ENCODE measurements at regions not wholly inside any gene's neighbourhood (a gene's known extent, or its start where the extent isn't known, plus 50 kb on each side); places are given as distances from the start of the nearest gene placed in this dataset.

GRCh38 chr7:84331616-84332015 lies 137.0 kb upstream of the SEMA3A start:
- H3K79me2 ChIP-seq (ENCODE audit: insufficient read depth, low read length): no peaks in the 10 kb centered on the region
- no peak overlapping the region for H3K4me2 ChIP-seq (ENCODE audit: low read length)
- TF ChIP-seq ZFX (IDR thresholded peaks at IDR 0.05): no peak
- TF ChIP-seq POLR2A (IDR thresholded peaks at IDR 0.05; ENCODE audit: borderline replicate concordance, extremely low read depth, insufficient read depth, insufficient read length): no peak
- TF ChIP-seq SRF (IDR thresholded peaks at IDR 0.05; ENCODE audit: low read depth): no peak
- TF ChIP-seq TCF7L2 (IDR thresholded peaks at IDR 0.05; ENCODE audit: borderline replicate concordance, extremely low read depth, insufficient read depth, insufficient read length): no peak
- TF ChIP-seq SIN3A (IDR thresholded peaks at IDR 0.05; ENCODE audit: low read depth): no peak
- no peak for TF ChIP-seq JUND (IDR thresholded peaks at IDR 0.05)
- no peak for TF ChIP-seq SP1 (IDR thresholded peaks at IDR 0.05; ENCODE audit: low read depth)
- H3K36me3 ChIP-seq (ENCODE audit: control insufficient read depth in 1 of 2, insufficient read depth in 2 of 2, low read length in 2 of 2): no peaks in the 10 kb centered on the region
- no peak for ATAC-seq
- H2AFZ ChIP-seq (ENCODE audit: low read depth, low read length, poor library complexity, severe bottlenecking): no peak overlapping the region
- H3K27me3 ChIP-seq (ENCODE audit: insufficient read depth, low read length): no peaks in the 10 kb centered on the region
- H3K9me2 ChIP-seq (ENCODE audit: insufficient read depth): no peaks in the 10 kb centered on the region; the same call in 1 of the 2 replicates
- POLR2A ChIA-PET: no interaction called here
- H3K9me3 ChIP-seq (ENCODE audit: control insufficient read depth in 1 of 2, insufficient read depth in 1 of 2, low read depth in 1 of 2, low read length in 2 of 2): no peaks in the 10 kb centered on the region
- RAD21 ChIA-PET (ENCODE audit: low non-redundant PET in 1 of 2, low total read pairs in 2 of 2, uncharacterized antibody in 2 of 2, unreplicated experiment in 2 of 2): no interaction called here
- no peak overlapping the region for H3K9ac ChIP-seq (ENCODE audit: low read length)
- H3K4me3 ChIP-seq (replicated peaks in 1 of 2; ENCODE audit: low read depth in 1 of 2, low read length in 2 of 2): no peak overlapping the region
- intact Hi-C loops (cut with micrococcal nuclease): no loop called here
- BruUV-seq (replicated peaks): no TSS peak
- no peak overlapping the region for H3K27ac ChIP-seq (ENCODE audit: low read depth, low read length)
- H3K4me1 ChIP-seq (ENCODE audit: control insufficient read depth in 1 of 2, insufficient read depth in 2 of 2, low read length in 2 of 2): no peaks in the 10 kb centered on the region
- no peaks in the 10 kb centered on the region for H4K20me1 ChIP-seq (ENCODE audit: insufficient read depth)
- CTCF ChIA-PET: no interaction called here
- no peak for DNase-seq (ENCODE audit: low read depth, low spot score)

DNA sequence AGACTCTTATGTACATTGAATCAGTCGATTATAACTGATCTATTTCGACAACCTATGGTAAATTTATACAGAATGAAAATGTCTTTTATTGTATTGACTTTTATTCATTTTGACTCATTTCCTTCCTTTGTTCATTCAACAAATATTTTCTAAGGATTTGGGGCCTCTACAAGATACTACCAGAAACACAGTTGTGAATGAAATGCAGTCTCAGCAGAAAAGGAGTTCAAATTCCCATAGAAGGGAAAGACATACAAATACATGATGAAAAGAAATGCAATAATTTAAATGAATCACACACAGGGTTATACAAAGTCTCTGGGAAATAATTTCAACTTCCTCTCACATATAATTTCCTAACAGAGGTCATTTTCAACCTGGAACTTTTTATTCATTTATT lies 134.0 kb upstream of the SEMA3A start:
- POLR2A ChIA-PET: no interaction called here
- Histone ChIP-seq H3K9me3 (ENCODE audit: control insufficient read depth in 1 of 2, insufficient read depth in 1 of 2, low read depth in 1 of 2, low read length in 2 of 2) (no peaks in the 10 kb centered on the region), H3K4me2 (ENCODE audit: low read length) (no peak overlapping the region), H3K36me3 (ENCODE audit: control insufficient read depth in 1 of 2, insufficient read depth in 2 of 2, low read length in 2 of 2) (no peaks in the 10 kb centered on the region), H3K27ac (ENCODE audit: low read depth, low read length) (no peak overlapping the region), H3K27me3 (ENCODE audit: insufficient read depth, low read length) (no peaks in the 10 kb centered on the region), H3K4me3 (replicated peaks in 1 of 2; ENCODE audit: low read depth in 1 of 2, low read length in 2 of 2) (no peak overlapping the region), H3K9me2 (ENCODE audit: insufficient read depth) (no peaks in the 10 kb centered on the region; the same call in 1 of the 2 replicates), H3K79me2 (ENCODE audit: insufficient read depth, low read length) (no peaks in the 10 kb centered on the region), H4K20me1 (ENCODE audit: insufficient read depth) (no peaks in the 10 kb centered on the region), H2AFZ (ENCODE audit: low read depth, low read length, poor library complexity, severe bottlenecking) (no peak overlapping the region), H3K9ac (ENCODE audit: low read length) (no peak overlapping the region), H3K4me1 (ENCODE audit: control insufficient read depth in 1 of 2, insufficient read depth in 2 of 2, low read length in 2 of 2) (no peaks in the 10 kb centered on the region)
- CTCF ChIA-PET: no interaction called here
- no peak for DNase-seq (ENCODE audit: low read depth, low spot score)
- RAD21 ChIA-PET (ENCODE audit: low non-redundant PET in 1 of 2, low total read pairs in 2 of 2, uncharacterized antibody in 2 of 2, unreplicated experiment in 2 of 2): no interaction called here
- no peak for ATAC-seq
- intact Hi-C loops (cut with micrococcal nuclease): no loop called here
- BruUV-seq (replicated peaks): no TSS peak
- TF ChIP-seq CEBPB (IDR thresholded peaks at IDR 0.05; ENCODE audit: low read depth) (no peak), YY1 (IDR thresholded peaks at IDR 0.05; ENCODE audit: extremely low read depth, insufficient replicate concordance, low read depth, low read length) (no peak), SIN3A (IDR thresholded peaks at IDR 0.05; ENCODE audit: low read depth) (no peak), MAX (IDR thresholded peaks at IDR 0.05) (no peak), CBX3 (IDR thresholded peaks at IDR 0.05; ENCODE audit: low read depth) (no peak), ATF3 (IDR thresholded peaks at IDR 0.05) (no peak), ZFX (IDR thresholded peaks at IDR 0.05) (no peak), ELF1 (IDR thresholded peaks at IDR 0.05; ENCODE audit: borderline replicate concordance, low read depth) (no peak), POLR2AphosphoS5 (IDR thresholded peaks at IDR 0.05; ENCODE audit: low read depth, low read length) (no peak), FOSL1 (IDR thresholded peaks at IDR 0.05; ENCODE audit: low read depth) (no peak), SP1 (IDR thresholded peaks at IDR 0.05; ENCODE audit: low read depth) (no peak), EZH2phosphoT487 (IDR thresholded peaks at IDR 0.05; ENCODE audit: borderline replicate concordance) (no peak)
- TF ChIP-seq, protein P1, sequence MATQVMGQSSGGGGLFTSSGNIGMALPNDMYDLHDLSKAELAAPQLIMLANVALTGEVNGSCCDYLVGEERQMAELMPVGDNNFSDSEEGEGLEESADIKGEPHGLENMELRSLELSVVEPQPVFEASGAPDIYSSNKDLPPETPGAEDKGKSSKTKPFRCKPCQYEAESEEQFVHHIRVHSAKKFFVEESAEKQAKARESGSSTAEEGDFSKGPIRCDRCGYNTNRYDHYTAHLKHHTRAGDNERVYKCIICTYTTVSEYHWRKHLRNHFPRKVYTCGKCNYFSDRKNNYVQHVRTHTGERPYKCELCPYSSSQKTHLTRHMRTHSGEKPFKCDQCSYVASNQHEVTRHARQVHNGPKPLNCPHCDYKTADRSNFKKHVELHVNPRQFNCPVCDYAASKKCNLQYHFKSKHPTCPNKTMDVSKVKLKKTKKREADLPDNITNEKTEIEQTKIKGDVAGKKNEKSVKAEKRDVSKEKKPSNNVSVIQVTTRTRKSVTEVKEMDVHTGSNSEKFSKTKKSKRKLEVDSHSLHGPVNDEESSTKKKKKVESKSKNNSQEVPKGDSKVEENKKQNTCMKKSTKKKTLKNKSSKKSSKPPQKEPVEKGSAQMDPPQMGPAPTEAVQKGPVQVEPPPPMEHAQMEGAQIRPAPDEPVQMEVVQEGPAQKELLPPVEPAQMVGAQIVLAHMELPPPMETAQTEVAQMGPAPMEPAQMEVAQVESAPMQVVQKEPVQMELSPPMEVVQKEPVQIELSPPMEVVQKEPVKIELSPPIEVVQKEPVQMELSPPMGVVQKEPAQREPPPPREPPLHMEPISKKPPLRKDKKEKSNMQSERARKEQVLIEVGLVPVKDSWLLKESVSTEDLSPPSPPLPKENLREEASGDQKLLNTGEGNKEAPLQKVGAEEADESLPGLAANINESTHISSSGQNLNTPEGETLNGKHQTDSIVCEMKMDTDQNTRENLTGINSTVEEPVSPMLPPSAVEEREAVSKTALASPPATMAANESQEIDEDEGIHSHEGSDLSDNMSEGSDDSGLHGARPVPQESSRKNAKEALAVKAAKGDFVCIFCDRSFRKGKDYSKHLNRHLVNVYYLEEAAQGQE (IDR thresholded peaks at IDR 0.05; ENCODE audit: low read depth): no peak
- TF ChIP-seq, protein P2, sequence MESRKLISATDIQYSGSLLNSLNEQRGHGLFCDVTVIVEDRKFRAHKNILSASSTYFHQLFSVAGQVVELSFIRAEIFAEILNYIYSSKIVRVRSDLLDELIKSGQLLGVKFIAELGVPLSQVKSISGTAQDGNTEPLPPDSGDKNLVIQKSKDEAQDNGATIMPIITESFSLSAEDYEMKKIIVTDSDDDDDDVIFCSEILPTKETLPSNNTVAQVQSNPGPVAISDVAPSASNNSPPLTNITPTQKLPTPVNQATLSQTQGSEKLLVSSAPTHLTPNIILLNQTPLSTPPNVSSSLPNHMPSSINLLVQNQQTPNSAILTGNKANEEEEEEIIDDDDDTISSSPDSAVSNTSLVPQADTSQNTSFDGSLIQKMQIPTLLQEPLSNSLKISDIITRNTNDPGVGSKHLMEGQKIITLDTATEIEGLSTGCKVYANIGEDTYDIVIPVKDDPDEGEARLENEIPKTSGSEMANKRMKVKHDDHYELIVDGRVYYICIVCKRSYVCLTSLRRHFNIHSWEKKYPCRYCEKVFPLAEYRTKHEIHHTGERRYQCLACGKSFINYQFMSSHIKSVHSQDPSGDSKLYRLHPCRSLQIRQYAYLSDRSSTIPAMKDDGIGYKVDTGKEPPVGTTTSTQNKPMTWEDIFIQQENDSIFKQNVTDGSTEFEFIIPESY (IDR thresholded peaks at IDR 0.05; ENCODE audit: extremely low read depth, insufficient replicate concordance, low read length): no peak

Measured in HCT116 (cell line).